Ishikawa (cell line): ENCODE measurements at regions not wholly inside any gene's neighbourhood (a gene's known extent, or its start where the extent isn't known, plus 50 kb on each side); places are given as distances from the start of the nearest gene placed in this dataset.

Experiments
- EGR1 ChIP-seq: IDR thresholded peaks from 2 replicates; pipeline ENCODE4 v1.6.1; 2012
- EP300 ChIP-seq: IDR thresholded peaks from 2 replicates; pipeline ENCODE4 v1.6.1; 2012; ENCODE audit warnings: borderline replicate concordance
- YY1 ChIP-seq: IDR thresholded peaks from 2 replicates; pipeline ENCODE4 v1.6.1; 2012; ENCODE audit warnings: low read depth
- TF ChIP-seq, protein P1 (sequence below): IDR thresholded peaks from 2 replicates; pipeline ENCODE4 v1.6.1; 2012

DNA sequence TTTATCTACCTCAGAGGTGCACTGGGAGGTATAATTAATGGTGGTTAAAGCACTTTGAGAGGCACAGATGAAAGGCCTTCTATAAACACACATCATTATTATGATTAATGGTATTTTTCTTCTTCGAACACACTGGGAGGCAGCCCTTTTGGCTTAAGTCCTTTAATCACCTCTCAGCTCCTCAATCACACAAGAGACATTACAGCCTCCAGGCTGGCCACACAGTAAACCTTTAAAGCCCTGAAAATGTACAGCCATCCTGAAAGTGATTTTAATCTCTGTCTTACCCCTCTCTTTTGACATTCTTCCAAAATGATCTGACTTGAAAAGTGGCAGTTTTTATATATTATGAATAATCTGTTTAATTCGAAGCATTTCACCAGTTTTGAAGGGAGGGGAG, 54.3 kb upstream of the VSTM5 start:
- TF ChIP-seq EGR1 (no peak), EP300 (no peak), YY1 (no peak)
- TF ChIP-seq, protein P1, sequence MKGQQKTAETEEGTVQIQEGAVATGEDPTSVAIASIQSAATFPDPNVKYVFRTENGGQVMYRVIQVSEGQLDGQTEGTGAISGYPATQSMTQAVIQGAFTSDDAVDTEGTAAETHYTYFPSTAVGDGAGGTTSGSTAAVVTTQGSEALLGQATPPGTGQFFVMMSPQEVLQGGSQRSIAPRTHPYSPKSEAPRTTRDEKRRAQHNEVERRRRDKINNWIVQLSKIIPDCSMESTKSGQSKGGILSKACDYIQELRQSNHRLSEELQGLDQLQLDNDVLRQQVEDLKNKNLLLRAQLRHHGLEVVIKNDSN = no peak
